Prostate gland (tissue), 2 donors: ENCODE measurements at regions not wholly inside any gene's neighbourhood (a gene's known extent, or its start where the extent isn't known, plus 50 kb on each side); places are given as distances from the start of the nearest gene placed in this dataset.

Source experiments
- POLR2A ChIP-seq: fragments of 450-650 bp; IDR thresholded peaks from one replicate; pipeline ENCODE4 v1.6.1; 2016; ENCODE audit warnings: antibody characterized with exemption, mild to moderate bottlenecking
- POLR2AphosphoS5 ChIP-seq: sonication (generic); formaldehyde crosslinking; IDR thresholded peaks from one replicate; pipeline ENCODE4 v1.6.1; 2017; ENCODE audit warnings: antibody characterized with exemption
- TF ChIP-seq, protein P1 (sequence below), 4 experiments: fragments of 200-600 bp in 2 of 4; fragments of 450-650 bp in 2 of 4; sonication (generic) in 2 of 4; IDR thresholded peaks; 1 replicate in 3 of 4; 2 replicates in 1 of 4; pipeline ENCODE4 v1.5.1; 2016 to 2019; ENCODE audit warnings: antibody characterized with exemption in 4 of 4, mild to moderate bottlenecking in 2 of 4, moderate library complexity in 2 of 4

DNA sequence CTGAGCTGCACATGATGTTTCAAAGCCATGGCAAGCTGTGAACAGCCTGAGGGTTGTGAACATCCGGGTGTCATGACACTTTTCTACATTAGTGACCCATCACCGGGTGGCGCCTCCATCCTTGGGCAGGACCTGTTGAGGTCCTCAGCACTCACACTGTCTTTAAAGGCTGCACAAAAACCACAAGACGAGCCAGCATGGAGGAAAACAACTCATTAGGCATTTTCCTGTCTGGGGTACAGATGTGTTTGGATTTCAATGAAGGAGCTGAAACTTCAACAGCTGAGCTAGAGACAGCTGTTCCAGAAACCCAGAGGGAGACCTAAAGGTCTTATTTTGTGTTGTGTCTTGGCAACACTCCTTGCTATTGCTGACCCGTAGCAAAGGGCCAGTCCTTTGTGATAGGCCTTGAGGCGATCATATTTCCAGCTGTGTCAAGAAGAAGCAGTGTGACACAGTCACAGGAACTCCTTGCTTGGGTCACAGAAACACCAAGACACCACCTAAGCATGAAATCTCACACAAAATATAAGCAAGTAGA lies 151.8 kb upstream of the VLDLR start:
- TF ChIP-seq, protein P1, sequence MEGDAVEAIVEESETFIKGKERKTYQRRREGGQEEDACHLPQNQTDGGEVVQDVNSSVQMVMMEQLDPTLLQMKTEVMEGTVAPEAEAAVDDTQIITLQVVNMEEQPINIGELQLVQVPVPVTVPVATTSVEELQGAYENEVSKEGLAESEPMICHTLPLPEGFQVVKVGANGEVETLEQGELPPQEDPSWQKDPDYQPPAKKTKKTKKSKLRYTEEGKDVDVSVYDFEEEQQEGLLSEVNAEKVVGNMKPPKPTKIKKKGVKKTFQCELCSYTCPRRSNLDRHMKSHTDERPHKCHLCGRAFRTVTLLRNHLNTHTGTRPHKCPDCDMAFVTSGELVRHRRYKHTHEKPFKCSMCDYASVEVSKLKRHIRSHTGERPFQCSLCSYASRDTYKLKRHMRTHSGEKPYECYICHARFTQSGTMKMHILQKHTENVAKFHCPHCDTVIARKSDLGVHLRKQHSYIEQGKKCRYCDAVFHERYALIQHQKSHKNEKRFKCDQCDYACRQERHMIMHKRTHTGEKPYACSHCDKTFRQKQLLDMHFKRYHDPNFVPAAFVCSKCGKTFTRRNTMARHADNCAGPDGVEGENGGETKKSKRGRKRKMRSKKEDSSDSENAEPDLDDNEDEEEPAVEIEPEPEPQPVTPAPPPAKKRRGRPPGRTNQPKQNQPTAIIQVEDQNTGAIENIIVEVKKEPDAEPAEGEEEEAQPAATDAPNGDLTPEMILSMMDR (IDR thresholded peaks at IDR 0.05) = no peak
- no peak for TF ChIP-seq POLR2A
- no peak for TF ChIP-seq POLR2AphosphoS5
